H9 (cell line): ENCODE measurements at regions not wholly inside any gene's neighbourhood (a gene's known extent, or its start where the extent isn't known, plus 50 kb on each side); places are given as distances from the start of the nearest gene placed in this dataset.

Experiments used
- DNase-seq: peaks from one replicate; pipeline ENCODE4 v3.0.0-alpha.2; 2017
- H2AFZ ChIP-seq: one replicate; pipeline ENCODE4 v1.6.1; 2013; ENCODE audit warnings: mild to moderate bottlenecking, low read length, control low read depth, moderate library complexity
- H2AK5ac ChIP-seq: 2 replicates; pipeline ENCODE4 v1.6.1; 2013; ENCODE audit warnings: low read length, control low read depth, mixed read lengths; ENCODE audit not compliant: insufficient read length
- H2BK120ac ChIP-seq: one replicate; pipeline ENCODE4 v1.6.1; 2013; ENCODE audit warnings: low read depth, mild to moderate bottlenecking, low read length, control low read depth, inconsistent platforms; ENCODE audit not compliant: poor library complexity, severe bottlenecking
- H2BK12ac ChIP-seq: 2 replicates; pipeline ENCODE4 v1.6.1; 2013; ENCODE audit warnings: low read length, control low read depth, mixed read lengths, low read depth; ENCODE audit not compliant: insufficient read length
- H2BK15ac ChIP-seq: 2 replicates; pipeline ENCODE4 v1.6.1; 2013; ENCODE audit warnings: low read depth, low read length, control low read depth
- H2BK20ac ChIP-seq: one replicate; pipeline ENCODE4 v1.6.1; 2013; ENCODE audit warnings: low read depth, mild to moderate bottlenecking, low read length, control low read depth, inconsistent platforms; ENCODE audit not compliant: poor library complexity, severe bottlenecking
- H2BK5ac ChIP-seq: 2 replicates; pipeline ENCODE4 v1.6.1; 2013; ENCODE audit warnings: low read length, control low read depth, mixed read lengths; ENCODE audit not compliant: insufficient read length
- H3K14ac ChIP-seq: 2 replicates; pipeline ENCODE4 v1.6.1; 2013; ENCODE audit warnings: low read length, control low read depth; ENCODE audit not compliant: insufficient read depth
- H3K18ac ChIP-seq: 2 replicates; pipeline ENCODE4 v1.6.1; 2013; ENCODE audit warnings: low read depth, mild to moderate bottlenecking, mixed read lengths, low read length, control low read depth; ENCODE audit not compliant: insufficient read length
- H3K23ac ChIP-seq: 2 replicates; pipeline ENCODE4 v1.6.1; 2013; ENCODE audit warnings: low read length, control low read depth, mixed read lengths, low read depth; ENCODE audit not compliant: insufficient read length
- H3K23me2 ChIP-seq: 2 replicates; pipeline ENCODE4 v1.6.1; 2013; ENCODE audit warnings: low read depth, mild to moderate bottlenecking, mixed read lengths, low read length, control low read depth; ENCODE audit not compliant: insufficient read length, poor library complexity, severe bottlenecking
- H3K27ac ChIP-seq: 2 replicates; pipeline ENCODE4 v1.5.1; 2013; ENCODE audit warnings: low read length, control low read depth, mixed read lengths, low read depth; ENCODE audit not compliant: insufficient read length
- H3K27me3 ChIP-seq: 2 replicates; pipeline ENCODE4 v1.6.1; 2013; ENCODE audit warnings: low read length, control low read depth, inconsistent platforms; ENCODE audit not compliant: insufficient read depth
- H3K4ac ChIP-seq: 2 replicates; pipeline ENCODE4 v1.6.1; 2013; ENCODE audit warnings: low read depth, mild to moderate bottlenecking, control low read depth, inconsistent platforms, low read length, moderate library complexity
- H3K4me1 ChIP-seq: 2 replicates; pipeline ENCODE4 v1.6.1; 2013; ENCODE audit warnings: low read length, control low read depth, inconsistent platforms; ENCODE audit not compliant: insufficient read depth
- H3K4me2 ChIP-seq: 2 replicates; pipeline ENCODE4 v1.6.1; 2013; ENCODE audit warnings: low read length, control low read depth, mixed read lengths; ENCODE audit not compliant: insufficient read length, insufficient read depth
- H3K56ac ChIP-seq: 2 replicates; pipeline ENCODE4 v1.6.1; 2013; ENCODE audit warnings: low read depth, mild to moderate bottlenecking, mixed read lengths, low read length, control low read depth; ENCODE audit not compliant: insufficient read length
- H3K79me1 ChIP-seq: 2 replicates; pipeline ENCODE4 v1.6.1; 2013; ENCODE audit warnings: low read depth, mild to moderate bottlenecking, moderate library complexity, low read length, control low read depth, inconsistent platforms; ENCODE audit not compliant: insufficient read depth, poor library complexity, severe bottlenecking
- H3K79me2 ChIP-seq: 2 replicates; pipeline ENCODE4 v1.6.1; 2013; ENCODE audit warnings: low read length, control low read depth, inconsistent platforms; ENCODE audit not compliant: insufficient read depth
- H3K9ac ChIP-seq: 2 replicates; pipeline ENCODE4 v1.6.1; 2013; ENCODE audit warnings: low read length, control low read depth, mixed read lengths; ENCODE audit not compliant: insufficient read length; ENCODE audit errors: extremely low read depth
- H3K9me3 ChIP-seq: one replicate; pipeline ENCODE4 v1.6.1; 2013; ENCODE audit warnings: low read depth, low read length, inconsistent platforms; ENCODE audit not compliant: control insufficient read depth
- H3T11ph ChIP-seq: one replicate; pipeline ENCODE4 v1.6.1; 2013; ENCODE audit warnings: mild to moderate bottlenecking, low read length, control low read depth, inconsistent platforms
- H4K20me1 ChIP-seq: one replicate; pipeline ENCODE4 v1.6.1; 2013; ENCODE audit not compliant: control insufficient read depth, insufficient read length, insufficient read depth
- H4K5ac ChIP-seq: 2 replicates; pipeline ENCODE4 v1.6.1; 2013; ENCODE audit warnings: low read depth, mild to moderate bottlenecking, mixed read lengths, low read length, control low read depth; ENCODE audit not compliant: insufficient read length
- H4K8ac ChIP-seq: replicated peaks from 2 replicates; pipeline ENCODE4 v1.6.1; 2013; ENCODE audit warnings: low read length, control low read depth, mixed read lengths, low read depth; ENCODE audit not compliant: insufficient read length
- H4K91ac ChIP-seq: 2 replicates; pipeline ENCODE4 v1.6.1; 2013; ENCODE audit warnings: low read depth, mild to moderate bottlenecking, moderate library complexity, mixed read lengths, low read length, control low read depth; ENCODE audit not compliant: insufficient read length
- H3K27ac Mint-ChIP-seq, 3 experiments: 2 replicates in 2 of 3; 3 replicates in 1 of 3; pipeline ENCODE4 v1.8.0; 2020 to 2021; ENCODE audit warnings: mixed read lengths in 3 of 3, mild to moderate bottlenecking in 1 of 3, moderate library complexity in 1 of 3
- H3K27me3 Mint-ChIP-seq: 2 replicates; pipeline ENCODE4 v1.8.0; 2021; ENCODE audit warnings: low read depth, mild to moderate bottlenecking, moderate library complexity, mixed read lengths
- H3K36me3 Mint-ChIP-seq, 3 experiments: 2 replicates in 2 of 3; 3 replicates in 1 of 3; pipeline ENCODE4 v1.8.0; 2020 to 2021; ENCODE audit warnings: low read depth in 3 of 3, mixed read lengths in 3 of 3; ENCODE audit not compliant: insufficient read depth in 1 of 3
- H3K4me1 Mint-ChIP-seq, 2 experiments: 2 replicates each; pipeline ENCODE4 v1.8.0; 2020; ENCODE audit warnings: mixed read lengths in 2 of 2
- H3K4me3 Mint-ChIP-seq, 2 experiments: 2 replicates in 1 of 2; 3 replicates in 1 of 2; pipeline ENCODE4 v1.8.0; 2020 to 2021; ENCODE audit warnings: mild to moderate bottlenecking in 2 of 2, mixed read lengths in 2 of 2, moderate library complexity in 1 of 2
- H3K9me3 Mint-ChIP-seq, 2 experiments: 2 replicates in 1 of 2; 3 replicates in 1 of 2; pipeline ENCODE4 v1.8.0; 2020; ENCODE audit warnings: mild to moderate bottlenecking in 2 of 2, mixed read lengths in 2 of 2, moderate library complexity in 1 of 2
- whole genome bisulfite sequencing: extraction: QIAGEN DNeasy Blood & Tissue Kit; methylation state at CpG from one replicate; pipeline ENCODE4 v1.1.7; 2013; ENCODE audit warnings: missing lambda C conversion rate, low lambda C conversion rate, mixed read lengths; ENCODE audit not compliant: insufficient read length; ENCODE audit errors: extremely low coverage; 5-methylcytosine and 5-hydroxymethylcytosine counted together
- TF ChIP-seq, protein P1 (sequence below): fragments of 200-600 bp; sonication (generic); conservative IDR thresholded peaks from 3 replicates; pipeline ENCODE4 v1.8.0; 2021; ENCODE audit warnings: antibody characterized with exemption, mild to moderate bottlenecking

DNA sequence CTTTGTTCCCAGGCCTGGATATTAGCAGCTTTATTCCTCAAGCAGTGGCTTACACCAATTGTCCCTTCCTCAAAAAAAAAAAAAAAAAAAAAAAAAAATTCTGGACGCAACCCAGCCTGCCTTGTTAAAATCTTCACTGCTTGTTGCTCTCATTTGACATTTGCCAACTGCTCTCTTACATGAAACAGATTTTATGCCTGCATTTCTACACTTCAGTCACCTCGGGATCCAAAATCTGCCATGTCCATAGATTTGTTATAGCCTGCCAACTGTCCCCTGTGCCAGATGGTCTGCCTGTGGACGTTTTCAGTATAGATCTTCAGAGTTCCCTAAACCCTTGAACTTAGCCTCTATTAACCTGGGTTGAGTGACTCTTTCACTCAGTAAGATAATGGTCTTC, 651.5 kb downstream of the FSCB start:
- H3K27me3 ChIP-seq, result no peaks in the 10 kb centered on the region
- no peak overlapping the region for H3K4ac ChIP-seq
- H3T11ph ChIP-seq, result no peak overlapping the region
- no peaks in the 10 kb centered on the region for H3K79me1 ChIP-seq
- no peaks in the 10 kb centered on the region for H3K4me1 ChIP-seq
- no peak overlapping the region for H3K4me2 ChIP-seq
- H3K27ac ChIP-seq, result no peak overlapping the region
- Mint-ChIP-seq H3K27me3 (no peaks in the 10 kb centered on the region), H3K27ac (no peak overlapping the region), H3K4me3 (no peak overlapping the region), H3K4me1 (peaks cover 6% of the 10 kb centered on the region in 2 experiments), H3K36me3 (peaks cover 0 to 5% (median 2%) of the 10 kb centered on the region in 3 experiments; a peak in 3 of 7 replicates), H3K9me3 (no peaks in the 10 kb centered on the region; a peak in 1 of 5 replicates)
- no peak overlapping the region for H4K91ac ChIP-seq
- WGBS, result no CpG with 5 or more reads among the region's 3 CpGs
- no peaks in the 10 kb centered on the region for H3K79me2 ChIP-seq
- no peak overlapping the region for H2AK5ac ChIP-seq
- no peak overlapping the region for H4K5ac ChIP-seq
- H3K14ac ChIP-seq, result no peak overlapping the region
- no peak overlapping the region for H2BK120ac ChIP-seq
- H3K9me3 ChIP-seq, result no peaks in the 10 kb centered on the region
- H3K18ac ChIP-seq, result no peak overlapping the region
- no peak overlapping the region for H4K8ac ChIP-seq
- no peak overlapping the region for H2BK5ac ChIP-seq
- no peak overlapping the region for H2BK15ac ChIP-seq
- no peak for DNase-seq
- no peak overlapping the region for H2AFZ ChIP-seq
- no peak overlapping the region for H3K23ac ChIP-seq
- H4K20me1 ChIP-seq, result no peaks in the 10 kb centered on the region
- H3K9ac ChIP-seq, result no peak overlapping the region
- no peak overlapping the region for H2BK12ac ChIP-seq
- no peak overlapping the region for H2BK20ac ChIP-seq
- TF ChIP-seq, protein P1, sequence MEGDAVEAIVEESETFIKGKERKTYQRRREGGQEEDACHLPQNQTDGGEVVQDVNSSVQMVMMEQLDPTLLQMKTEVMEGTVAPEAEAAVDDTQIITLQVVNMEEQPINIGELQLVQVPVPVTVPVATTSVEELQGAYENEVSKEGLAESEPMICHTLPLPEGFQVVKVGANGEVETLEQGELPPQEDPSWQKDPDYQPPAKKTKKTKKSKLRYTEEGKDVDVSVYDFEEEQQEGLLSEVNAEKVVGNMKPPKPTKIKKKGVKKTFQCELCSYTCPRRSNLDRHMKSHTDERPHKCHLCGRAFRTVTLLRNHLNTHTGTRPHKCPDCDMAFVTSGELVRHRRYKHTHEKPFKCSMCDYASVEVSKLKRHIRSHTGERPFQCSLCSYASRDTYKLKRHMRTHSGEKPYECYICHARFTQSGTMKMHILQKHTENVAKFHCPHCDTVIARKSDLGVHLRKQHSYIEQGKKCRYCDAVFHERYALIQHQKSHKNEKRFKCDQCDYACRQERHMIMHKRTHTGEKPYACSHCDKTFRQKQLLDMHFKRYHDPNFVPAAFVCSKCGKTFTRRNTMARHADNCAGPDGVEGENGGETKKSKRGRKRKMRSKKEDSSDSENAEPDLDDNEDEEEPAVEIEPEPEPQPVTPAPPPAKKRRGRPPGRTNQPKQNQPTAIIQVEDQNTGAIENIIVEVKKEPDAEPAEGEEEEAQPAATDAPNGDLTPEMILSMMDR, result no peak
- no peak overlapping the region for H3K56ac ChIP-seq
- H3K23me2 ChIP-seq, result no peaks in the 10 kb centered on the region
